Peyer's patch (tissue), 4 donors: ENCODE measurements at regions not wholly inside any gene's neighbourhood (a gene's known extent, or its start where the extent isn't known, plus 50 kb on each side); places are given as distances from the start of the nearest gene placed in this dataset.

Source experiments
- DNase-seq, 3 donors: peaks; one replicate each; pipeline ENCODE4 v3.0.0-alpha.2; 2017 to 2019
- H3K27ac ChIP-seq, 4 donors: fragments of 200-600 bp; sonication (generic); one replicate each; pipeline ENCODE4 v1.5.1; 2016 to 2019
- H3K27me3 ChIP-seq, 2 donors: fragments of 200-600 bp; sonication (generic); one replicate each; pipeline ENCODE4 v1.5.1; 2019
- H3K36me3 ChIP-seq, 3 donors: fragments of 200-600 bp; sonication (generic); one replicate each; pipeline ENCODE4 v1.5.1; 2016 to 2019
- H3K4me1 ChIP-seq, 4 donors: fragments of 200-600 bp; sonication (generic); one replicate each; pipeline ENCODE4 v1.5.1; 2016 to 2019
- H3K4me3 ChIP-seq, 4 donors: fragments of 200-600 bp; sonication (generic); 1 replicate in 3 of 4; 2 replicates in 1 of 4; pipeline ENCODE4 v1.5.1; 2016 to 2019; ENCODE audit warnings: mild to moderate bottlenecking in 1 of 4
- H3K9me3 ChIP-seq, 4 donors: fragments of 200-600 bp; sonication (generic); one replicate each; pipeline ENCODE4 v1.5.1; 2016 to 2019; ENCODE audit warnings: mild to moderate bottlenecking in 1 of 4
- POLR2A ChIP-seq, 2 donors: fragments of 450-650 bp; IDR thresholded peaks; one replicate each; pipeline ENCODE4 v1.5.1; 2017; ENCODE audit warnings: antibody characterized with exemption in 2 of 2, mild to moderate bottlenecking in 2 of 2, moderate library complexity in 2 of 2
- TF ChIP-seq, protein P1 (sequence below), 6 experiments: fragments of 450-650 bp in 4 of 6; fragments of 200-600 bp in 2 of 6; sonication (generic) in 1 of 6; IDR thresholded peaks; one replicate each; pipeline ENCODE4 v1.5.1; 2017 to 2019; ENCODE audit warnings: antibody characterized with exemption in 6 of 6, mild to moderate bottlenecking in 3 of 6, moderate library complexity in 1 of 6

DNA sequence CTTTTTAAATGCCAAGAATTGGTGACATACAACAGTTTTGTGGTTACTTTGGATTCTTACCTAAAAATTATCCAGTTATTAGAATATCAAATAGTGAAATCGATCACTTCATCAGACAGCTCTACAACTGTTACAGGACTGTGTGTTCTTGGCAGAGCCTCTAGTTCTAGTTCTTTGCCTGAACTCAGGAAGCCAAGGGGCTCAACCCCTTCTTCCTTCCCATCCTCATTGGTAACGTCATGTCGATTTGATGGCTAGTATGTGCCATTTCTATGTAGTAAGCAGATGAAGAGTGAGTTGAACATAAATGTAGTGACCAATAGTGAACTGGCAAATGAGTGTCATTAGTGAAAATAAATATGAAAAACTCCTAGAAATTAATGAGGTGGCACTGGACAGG is 59.4 kb upstream of the LIMCH1 start:
- TF ChIP-seq, protein P1, sequence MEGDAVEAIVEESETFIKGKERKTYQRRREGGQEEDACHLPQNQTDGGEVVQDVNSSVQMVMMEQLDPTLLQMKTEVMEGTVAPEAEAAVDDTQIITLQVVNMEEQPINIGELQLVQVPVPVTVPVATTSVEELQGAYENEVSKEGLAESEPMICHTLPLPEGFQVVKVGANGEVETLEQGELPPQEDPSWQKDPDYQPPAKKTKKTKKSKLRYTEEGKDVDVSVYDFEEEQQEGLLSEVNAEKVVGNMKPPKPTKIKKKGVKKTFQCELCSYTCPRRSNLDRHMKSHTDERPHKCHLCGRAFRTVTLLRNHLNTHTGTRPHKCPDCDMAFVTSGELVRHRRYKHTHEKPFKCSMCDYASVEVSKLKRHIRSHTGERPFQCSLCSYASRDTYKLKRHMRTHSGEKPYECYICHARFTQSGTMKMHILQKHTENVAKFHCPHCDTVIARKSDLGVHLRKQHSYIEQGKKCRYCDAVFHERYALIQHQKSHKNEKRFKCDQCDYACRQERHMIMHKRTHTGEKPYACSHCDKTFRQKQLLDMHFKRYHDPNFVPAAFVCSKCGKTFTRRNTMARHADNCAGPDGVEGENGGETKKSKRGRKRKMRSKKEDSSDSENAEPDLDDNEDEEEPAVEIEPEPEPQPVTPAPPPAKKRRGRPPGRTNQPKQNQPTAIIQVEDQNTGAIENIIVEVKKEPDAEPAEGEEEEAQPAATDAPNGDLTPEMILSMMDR (IDR thresholded peaks at IDR 0.05): no peak
- no peak for TF ChIP-seq POLR2A (IDR thresholded peaks at IDR 0.05)
- no peaks in the 10 kb centered on the region for H3K27me3 ChIP-seq

DNA sequence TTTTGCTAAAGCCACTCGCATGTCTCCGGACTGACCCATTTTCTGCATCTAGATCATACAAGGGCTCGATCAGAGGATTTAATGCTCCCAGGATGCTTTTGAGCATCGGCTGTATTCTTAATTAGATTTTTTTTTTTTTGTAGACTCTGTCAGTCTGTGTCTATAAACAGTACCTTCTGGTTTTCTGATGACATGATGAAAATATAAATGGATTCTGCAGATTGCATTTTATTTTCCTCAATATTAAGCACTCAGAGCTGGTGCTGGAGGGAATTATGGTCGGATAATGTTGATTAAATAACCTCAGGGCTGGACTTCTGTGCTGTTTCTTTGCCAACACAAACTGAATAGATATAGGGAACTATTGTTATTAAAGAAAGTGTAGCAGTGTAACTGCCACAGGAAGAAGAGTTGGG is 57.1 kb upstream of the LIMCH1 start:
- Histone ChIP-seq H3K27me3 (no peaks in the 10 kb centered on the region), H3K4me1 (no peaks in the 10 kb centered on the region), H3K9me3 (no peaks in the 10 kb centered on the region), H3K36me3 (no peaks in the 10 kb centered on the region), H3K27ac (no peak overlapping the region), H3K4me3 (no peak overlapping the region)
- no peak for DNase-seq
- TF ChIP-seq, protein P1 (IDR thresholded peaks at IDR 0.05): no peak
- no peak for TF ChIP-seq POLR2A (IDR thresholded peaks at IDR 0.05)

More for the DNA sequence above, 59.4 kb upstream of the LIMCH1 start:
- no peaks in the 10 kb centered on the region for H3K9me3 ChIP-seq
- no peaks in the 10 kb centered on the region for H3K4me1 ChIP-seq
- no peaks in the 10 kb centered on the region for H3K36me3 ChIP-seq
- H3K27ac ChIP-seq: no peak overlapping the region
- no peak for DNase-seq
- H3K4me3 ChIP-seq: no peak overlapping the region

DNA sequence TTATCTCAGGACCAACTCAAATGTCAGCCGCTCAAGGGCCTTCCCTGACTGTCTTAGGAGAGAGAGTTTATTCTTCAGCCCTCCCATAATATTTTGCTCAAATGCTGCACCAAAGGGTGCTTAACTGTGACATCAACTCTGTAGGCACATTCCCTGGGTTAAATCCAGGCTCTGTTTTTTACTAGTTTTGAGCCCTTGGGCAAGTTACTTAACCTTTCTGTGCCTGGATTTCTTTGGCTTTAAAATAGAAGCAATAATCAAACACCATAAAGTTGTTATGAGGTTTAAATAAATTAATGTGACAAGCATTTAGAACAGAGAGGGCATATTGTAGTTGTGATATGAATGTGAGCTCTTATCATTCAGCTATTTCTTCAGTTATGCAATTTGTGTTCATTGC is 54.2 kb upstream of the LIMCH1 start:
- Histone ChIP-seq H3K4me3 (no peak overlapping the region), H3K4me1 (no peaks in the 10 kb centered on the region), H3K27ac (no peak overlapping the region), H3K36me3 (no peaks in the 10 kb centered on the region), H3K27me3 (no peaks in the 10 kb centered on the region), H3K9me3 (no peaks in the 10 kb centered on the region)
- DNase-seq: no peak
- TF ChIP-seq, protein P1 (IDR thresholded peaks at IDR 0.05): no peak
- TF ChIP-seq POLR2A (IDR thresholded peaks at IDR 0.05): no peak

DNA sequence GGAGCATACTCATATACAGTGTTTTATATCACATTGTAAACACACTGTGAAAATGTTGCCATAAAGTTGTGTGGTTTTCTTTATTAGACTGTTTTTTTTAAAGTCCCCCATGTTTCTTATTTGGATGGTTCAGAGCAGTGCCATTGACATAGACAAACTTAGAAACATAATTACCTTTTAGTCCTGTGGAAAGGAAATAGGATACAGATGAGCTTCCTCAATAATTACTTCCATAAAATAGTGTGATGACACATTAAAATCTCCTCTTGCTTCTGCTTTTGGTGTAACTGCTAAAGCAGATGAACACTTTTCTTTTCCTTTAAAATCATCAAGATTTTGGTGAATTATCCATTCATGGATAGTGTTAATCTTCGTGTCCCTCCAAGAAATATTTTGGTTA is 52.9 kb upstream of the LIMCH1 start:
- Histone ChIP-seq H3K9me3 (no peaks in the 10 kb centered on the region), H3K27me3 (no peaks in the 10 kb centered on the region), H3K36me3 (no peaks in the 10 kb centered on the region), H3K27ac (no peak overlapping the region), H3K4me3 (no peak overlapping the region), H3K4me1 (no peaks in the 10 kb centered on the region)
- no peak for DNase-seq
- no peak for TF ChIP-seq POLR2A (IDR thresholded peaks at IDR 0.05)
- TF ChIP-seq, protein P1 (IDR thresholded peaks at IDR 0.05): no peak

DNA sequence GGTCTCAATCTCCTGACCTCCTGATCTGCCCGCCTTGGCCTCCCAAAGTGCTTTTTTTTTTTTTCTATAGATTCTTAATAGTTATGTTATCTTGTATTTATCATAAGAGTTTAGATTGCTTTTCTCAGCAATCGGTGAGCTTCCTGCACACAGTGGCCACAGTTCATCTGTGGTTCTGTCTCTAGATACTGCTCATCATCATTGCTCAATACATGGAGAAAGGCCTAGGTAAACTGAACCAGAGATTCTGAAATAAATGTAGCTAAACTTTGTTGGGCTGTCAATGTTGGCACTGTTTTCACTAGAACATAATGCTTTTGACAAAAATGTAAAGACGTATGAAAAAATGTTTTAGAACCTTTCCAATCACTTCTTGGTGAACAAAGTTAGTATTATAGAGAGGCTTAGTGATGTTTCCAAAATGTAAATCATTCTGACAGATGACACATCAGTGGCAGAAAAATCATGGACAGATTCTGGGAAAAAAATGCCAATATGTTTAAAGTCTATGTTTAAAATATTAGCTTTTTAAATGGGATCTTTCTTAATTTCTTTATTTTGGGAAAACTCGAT is 50.0 kb upstream of the LIMCH1 start:
- H3K4me3 ChIP-seq: no peak overlapping the region
- no peak overlapping the region for H3K27ac ChIP-seq
- no peaks in the 10 kb centered on the region for H3K27me3 ChIP-seq
- H3K4me1 ChIP-seq: no peaks in the 10 kb centered on the region
- TF ChIP-seq POLR2A (IDR thresholded peaks at IDR 0.05): no peak
- TF ChIP-seq, protein P1 (IDR thresholded peaks at IDR 0.05): no peak
- no peak for DNase-seq
- peaks cover 0 to 8% (median 0%) of the 10 kb centered on the region in 4 donors for H3K9me3 ChIP-seq
- no peaks in the 10 kb centered on the region for H3K36me3 ChIP-seq
